ENCODE measurements at regions not wholly inside any gene's neighbourhood (a gene's known extent, or its start where the extent isn't known, plus 50 kb on each side); places are given as distances from the start of the nearest gene placed in this dataset.

DNA sequence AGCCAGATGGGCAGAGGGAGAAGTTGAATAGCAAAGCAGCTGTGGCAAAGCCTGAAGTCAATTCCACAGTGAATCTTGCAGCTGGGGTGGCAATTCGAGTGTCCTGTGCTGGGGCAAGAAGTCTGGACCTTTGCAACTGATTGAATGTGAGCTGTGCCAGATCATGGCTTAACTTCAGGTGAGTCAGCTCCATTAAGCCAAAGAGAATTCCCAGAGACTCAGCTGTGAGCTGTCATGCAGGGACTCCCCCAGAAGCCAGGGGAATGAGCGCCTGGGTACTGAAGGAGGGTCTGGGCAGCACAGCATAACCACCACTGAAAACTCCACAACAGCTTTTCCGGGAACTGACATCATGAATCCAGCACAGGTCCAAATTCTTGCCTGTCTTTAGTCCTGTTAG lies 153.5 kb upstream of the TRPC7 start:
- TF ChIP-seq, protein P1, sequence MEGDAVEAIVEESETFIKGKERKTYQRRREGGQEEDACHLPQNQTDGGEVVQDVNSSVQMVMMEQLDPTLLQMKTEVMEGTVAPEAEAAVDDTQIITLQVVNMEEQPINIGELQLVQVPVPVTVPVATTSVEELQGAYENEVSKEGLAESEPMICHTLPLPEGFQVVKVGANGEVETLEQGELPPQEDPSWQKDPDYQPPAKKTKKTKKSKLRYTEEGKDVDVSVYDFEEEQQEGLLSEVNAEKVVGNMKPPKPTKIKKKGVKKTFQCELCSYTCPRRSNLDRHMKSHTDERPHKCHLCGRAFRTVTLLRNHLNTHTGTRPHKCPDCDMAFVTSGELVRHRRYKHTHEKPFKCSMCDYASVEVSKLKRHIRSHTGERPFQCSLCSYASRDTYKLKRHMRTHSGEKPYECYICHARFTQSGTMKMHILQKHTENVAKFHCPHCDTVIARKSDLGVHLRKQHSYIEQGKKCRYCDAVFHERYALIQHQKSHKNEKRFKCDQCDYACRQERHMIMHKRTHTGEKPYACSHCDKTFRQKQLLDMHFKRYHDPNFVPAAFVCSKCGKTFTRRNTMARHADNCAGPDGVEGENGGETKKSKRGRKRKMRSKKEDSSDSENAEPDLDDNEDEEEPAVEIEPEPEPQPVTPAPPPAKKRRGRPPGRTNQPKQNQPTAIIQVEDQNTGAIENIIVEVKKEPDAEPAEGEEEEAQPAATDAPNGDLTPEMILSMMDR (IDR thresholded peaks at IDR 0.05): no peak
- TF ChIP-seq POLR2A (IDR thresholded peaks at IDR 0.05): no peak
